ENCODE measurements at regions not wholly inside any gene's neighbourhood (a gene's known extent, or its start where the extent isn't known, plus 50 kb on each side); places are given as distances from the start of the nearest gene placed in this dataset.

DNA sequence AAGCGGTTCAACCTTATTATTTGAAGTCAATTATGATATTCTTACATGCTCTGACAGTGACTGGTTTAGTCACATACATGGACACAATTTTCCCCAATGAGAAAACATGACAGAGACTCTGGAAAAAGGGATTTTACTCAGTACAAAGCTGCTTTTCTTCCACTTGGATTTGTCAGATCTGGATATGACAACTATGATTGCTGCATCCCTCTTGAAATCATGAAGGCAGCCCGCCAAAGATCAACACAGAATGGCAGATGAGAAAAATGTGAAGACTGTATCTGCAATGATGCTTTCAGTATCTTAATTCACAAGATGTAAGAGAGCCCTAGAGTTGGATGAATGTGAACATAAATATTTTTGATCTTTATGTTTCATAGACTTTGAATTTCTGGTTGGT is 439.6 kb downstream of the CDH8 start:
- Histone ChIP-seq H3K36me3 (ENCODE audit: control insufficient read depth in 2 of 2, insufficient read depth in 2 of 2, low read length in 2 of 2) (no peaks in the 10 kb centered on the region), H3K27ac (ENCODE audit: low read depth in 2 of 2, low read length in 2 of 2) (no peak overlapping the region), H3K4me3 (ENCODE audit: low read length in 2 of 2) (no peak overlapping the region), H3K4me1 (ENCODE audit: control insufficient read depth in 2 of 2, insufficient read depth in 2 of 2, low read length in 2 of 2) (no peaks in the 10 kb centered on the region), H3K27me3 (ENCODE audit: control insufficient read depth in 2 of 2, insufficient read depth in 2 of 2, low read length in 2 of 2) (no peaks in the 10 kb centered on the region), H3K9ac (ENCODE audit: low read depth in 1 of 2, low read length in 2 of 2) (no peak overlapping the region), H3K9me3 (ENCODE audit: control insufficient read depth in 2 of 2, low read length in 2 of 2) (peaks cover 5 to 7% of the 10 kb centered on the region in 2 donors)

- H3K4me3 ChIP-seq (ENCODE audit: low read length in 2 of 2): no peak overlapping the region
- no peak overlapping the region for H3K27ac ChIP-seq (ENCODE audit: low read depth in 2 of 2, low read length in 2 of 2)
- H3K4me1 ChIP-seq (ENCODE audit: control insufficient read depth in 2 of 2, insufficient read depth in 2 of 2, low read length in 2 of 2): no peaks in the 10 kb centered on the region
- no peaks in the 10 kb centered on the region for H3K36me3 ChIP-seq (ENCODE audit: control insufficient read depth in 2 of 2, insufficient read depth in 2 of 2, low read length in 2 of 2)
- H3K9ac ChIP-seq (ENCODE audit: low read depth in 1 of 2, low read length in 2 of 2): no peak overlapping the region
- H3K27me3 ChIP-seq (ENCODE audit: control insufficient read depth in 2 of 2, insufficient read depth in 2 of 2, low read length in 2 of 2): no peaks in the 10 kb centered on the region
- H3K9me3 ChIP-seq (ENCODE audit: control insufficient read depth in 2 of 2, low read length in 2 of 2): peaks cover 5 to 7% of the 10 kb centered on the region in 2 donors
Measured at GRCh38 chr16:61595605-61596004, 440.6 kb downstream of the CDH8 start.

DNA sequence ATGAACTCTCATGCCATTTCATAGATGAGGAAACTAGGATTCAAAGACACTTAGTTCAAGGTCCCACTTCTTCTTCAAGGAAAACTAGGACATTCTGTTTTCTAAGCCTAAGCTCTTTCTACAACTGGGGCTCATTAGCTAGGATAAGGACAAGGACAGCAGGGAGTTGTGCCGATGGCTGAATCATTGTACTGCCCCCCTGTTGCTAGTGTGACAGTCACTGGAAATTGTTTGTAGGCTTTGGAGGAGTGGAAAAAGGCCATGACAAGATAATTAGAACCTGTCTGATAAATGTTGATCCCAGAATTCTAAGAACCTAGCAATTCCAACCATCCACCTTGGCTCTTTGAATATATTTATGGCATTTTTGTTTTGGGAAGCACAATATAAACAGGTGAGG is 445.7 kb downstream of the CDH8 start:
- Histone ChIP-seq H3K36me3 (ENCODE audit: control insufficient read depth in 2 of 2, insufficient read depth in 2 of 2, low read length in 2 of 2) (no peaks in the 10 kb centered on the region), H3K27me3 (ENCODE audit: control insufficient read depth in 2 of 2, insufficient read depth in 2 of 2, low read length in 2 of 2) (no peaks in the 10 kb centered on the region), H3K4me1 (ENCODE audit: control insufficient read depth in 2 of 2, insufficient read depth in 2 of 2, low read length in 2 of 2) (no peaks in the 10 kb centered on the region), H3K9me3 (ENCODE audit: control insufficient read depth in 2 of 2, low read length in 2 of 2) (peaks cover 0 to 7% of the 10 kb centered on the region in 2 donors), H3K9ac (ENCODE audit: low read depth in 1 of 2, low read length in 2 of 2) (no peak overlapping the region), H3K4me3 (ENCODE audit: low read length in 2 of 2) (no peak overlapping the region), H3K27ac (ENCODE audit: low read depth in 2 of 2, low read length in 2 of 2) (no peak overlapping the region)

DNA sequence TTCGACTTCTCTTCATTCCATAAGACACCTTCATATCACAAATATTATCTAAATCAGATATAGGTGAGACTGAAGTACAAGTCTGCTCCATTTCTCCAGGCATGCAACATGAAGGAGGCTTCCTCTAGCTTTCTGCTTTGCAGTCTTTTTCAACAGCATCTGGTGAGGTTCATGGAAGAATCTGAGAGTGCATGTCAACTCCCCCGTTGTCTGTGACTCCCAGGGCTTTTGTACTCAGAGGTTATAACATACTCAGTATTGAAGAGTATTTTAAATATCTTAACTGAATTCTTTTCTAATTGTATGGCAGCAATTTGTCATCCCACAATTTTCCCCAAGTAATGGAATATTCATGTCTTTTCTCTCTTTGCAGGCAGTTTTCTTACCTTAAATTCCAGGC is 448.7 kb downstream of the CDH8 start:
- H3K4me1 ChIP-seq (ENCODE audit: control insufficient read depth in 2 of 2, insufficient read depth in 2 of 2, low read length in 2 of 2): no peaks in the 10 kb centered on the region
- no peak overlapping the region for H3K4me3 ChIP-seq (ENCODE audit: low read length in 2 of 2)
- H3K36me3 ChIP-seq (ENCODE audit: control insufficient read depth in 2 of 2, insufficient read depth in 2 of 2, low read length in 2 of 2): no peaks in the 10 kb centered on the region
- H3K9ac ChIP-seq (ENCODE audit: low read depth in 1 of 2, low read length in 2 of 2): no peak overlapping the region
- H3K27ac ChIP-seq (ENCODE audit: low read depth in 2 of 2, low read length in 2 of 2): no peak overlapping the region
- H3K9me3 ChIP-seq (ENCODE audit: control insufficient read depth in 2 of 2, low read length in 2 of 2): peaks cover 0 to 2% of the 10 kb centered on the region in 2 donors
- H3K27me3 ChIP-seq (ENCODE audit: control insufficient read depth in 2 of 2, insufficient read depth in 2 of 2, low read length in 2 of 2): no peaks in the 10 kb centered on the region

DNA sequence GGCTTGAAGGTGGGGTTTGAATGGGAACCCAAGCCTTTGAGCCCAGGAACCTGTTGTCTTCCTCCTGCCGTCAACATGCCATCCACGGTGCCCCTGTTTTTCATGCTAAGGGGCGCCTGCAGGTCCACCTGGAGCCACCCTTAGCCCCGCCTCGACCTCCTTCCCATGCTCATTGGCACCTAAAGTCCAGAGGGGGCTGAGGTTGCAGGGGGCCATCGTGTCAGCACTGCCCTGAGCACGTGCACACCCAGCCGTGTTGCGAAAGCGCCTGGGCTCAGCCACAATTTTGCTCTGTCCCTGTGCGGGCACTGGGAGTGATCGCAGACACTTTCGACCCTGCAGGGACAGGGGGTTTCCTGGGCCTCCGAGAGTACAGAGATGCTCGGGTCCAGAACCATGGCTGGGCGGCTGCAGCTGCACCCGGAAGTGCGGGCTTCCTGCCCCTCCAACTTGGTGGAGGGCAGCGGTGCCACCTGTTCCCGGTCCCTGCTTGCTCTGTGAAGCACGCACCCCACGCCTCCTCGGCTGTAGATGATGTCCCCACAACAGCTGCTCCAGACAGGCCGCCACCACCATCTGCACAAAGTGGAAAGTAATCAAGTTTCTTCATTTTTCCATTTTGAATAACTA is 454.7 kb downstream of the CDH8 start:
- H3K4me1 ChIP-seq (ENCODE audit: control insufficient read depth in 2 of 2, insufficient read depth in 2 of 2, low read length in 2 of 2): no peaks in the 10 kb centered on the region
- no peak overlapping the region for H3K27ac ChIP-seq (ENCODE audit: low read depth in 2 of 2, low read length in 2 of 2)

DNA sequence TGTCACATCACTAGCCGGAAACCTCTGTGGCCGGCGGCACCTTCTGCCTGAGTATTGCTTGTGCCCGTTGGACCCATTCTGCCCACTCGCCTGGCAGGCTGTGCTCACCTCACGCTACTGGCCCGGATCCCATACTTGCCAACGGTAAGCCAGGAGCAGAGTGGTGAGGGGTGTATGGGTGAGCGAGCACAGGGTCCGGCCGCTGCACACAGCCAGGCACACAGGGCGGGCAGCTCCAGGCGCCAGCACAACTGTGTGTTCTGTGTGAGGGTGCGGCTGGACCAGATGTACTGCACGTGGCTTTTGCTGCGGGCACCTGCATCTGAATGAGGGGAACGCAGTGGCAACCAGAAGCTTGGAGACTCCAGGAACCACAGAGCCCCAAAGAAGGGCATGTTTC is 455.7 kb downstream of the CDH8 start:
- H3K27me3 ChIP-seq (ENCODE audit: control insufficient read depth in 2 of 2, insufficient read depth in 2 of 2, low read length in 2 of 2): no peaks in the 10 kb centered on the region
- no peak overlapping the region for H3K9ac ChIP-seq (ENCODE audit: low read depth in 1 of 2, low read length in 2 of 2)
- H3K4me3 ChIP-seq (ENCODE audit: low read length in 2 of 2): no peak overlapping the region
- no peaks in the 10 kb centered on the region for H3K36me3 ChIP-seq (ENCODE audit: control insufficient read depth in 2 of 2, insufficient read depth in 2 of 2, low read length in 2 of 2)
- no peaks in the 10 kb centered on the region for H3K9me3 ChIP-seq (ENCODE audit: control insufficient read depth in 2 of 2, low read length in 2 of 2)
- no peak overlapping the region for H3K27ac ChIP-seq (ENCODE audit: low read depth in 2 of 2, low read length in 2 of 2)
- H3K4me1 ChIP-seq (ENCODE audit: control insufficient read depth in 2 of 2, insufficient read depth in 2 of 2, low read length in 2 of 2): no peaks in the 10 kb centered on the region

More for the DNA sequence above, 454.7 kb downstream of the CDH8 start:
- no peaks in the 10 kb centered on the region for H3K27me3 ChIP-seq (ENCODE audit: control insufficient read depth in 2 of 2, insufficient read depth in 2 of 2, low read length in 2 of 2)
- H3K4me3 ChIP-seq (ENCODE audit: low read length in 2 of 2): no peak overlapping the region
- H3K9me3 ChIP-seq (ENCODE audit: control insufficient read depth in 2 of 2, low read length in 2 of 2): no peaks in the 10 kb centered on the region
- H3K9ac ChIP-seq (ENCODE audit: low read depth in 1 of 2, low read length in 2 of 2): no peak overlapping the region
- H3K36me3 ChIP-seq (ENCODE audit: control insufficient read depth in 2 of 2, insufficient read depth in 2 of 2, low read length in 2 of 2): no peaks in the 10 kb centered on the region

- no peaks in the 10 kb centered on the region for H3K9me3 ChIP-seq (ENCODE audit: control insufficient read depth in 2 of 2, low read length in 2 of 2)
- no peak overlapping the region for H3K4me3 ChIP-seq (ENCODE audit: low read length in 2 of 2)
- H3K27ac ChIP-seq (ENCODE audit: low read depth in 2 of 2, low read length in 2 of 2): no peak overlapping the region
- H3K9ac ChIP-seq (ENCODE audit: low read depth in 1 of 2, low read length in 2 of 2): no peak overlapping the region
- H3K36me3 ChIP-seq (ENCODE audit: control insufficient read depth in 2 of 2, insufficient read depth in 2 of 2, low read length in 2 of 2): no peaks in the 10 kb centered on the region
- no peaks in the 10 kb centered on the region for H3K4me1 ChIP-seq (ENCODE audit: control insufficient read depth in 2 of 2, insufficient read depth in 2 of 2, low read length in 2 of 2)
- H3K27me3 ChIP-seq (ENCODE audit: control insufficient read depth in 2 of 2, insufficient read depth in 2 of 2, low read length in 2 of 2): no peaks in the 10 kb centered on the region
Measured at GRCh38 chr16:61579195-61579594, 457.0 kb downstream of the CDH8 start.

- H3K36me3 ChIP-seq (ENCODE audit: control insufficient read depth in 2 of 2, insufficient read depth in 2 of 2, low read length in 2 of 2): no peaks in the 10 kb centered on the region
- H3K27ac ChIP-seq (ENCODE audit: low read depth in 2 of 2, low read length in 2 of 2): no peak overlapping the region
- H3K9me3 ChIP-seq (ENCODE audit: control insufficient read depth in 2 of 2, low read length in 2 of 2): no peaks in the 10 kb centered on the region
- no peak overlapping the region for H3K4me3 ChIP-seq (ENCODE audit: low read length in 2 of 2)
- H3K27me3 ChIP-seq (ENCODE audit: control insufficient read depth in 2 of 2, insufficient read depth in 2 of 2, low read length in 2 of 2): no peaks in the 10 kb centered on the region
- H3K9ac ChIP-seq (ENCODE audit: low read depth in 1 of 2, low read length in 2 of 2): no peak overlapping the region
- no peaks in the 10 kb centered on the region for H3K4me1 ChIP-seq (ENCODE audit: control insufficient read depth in 2 of 2, insufficient read depth in 2 of 2, low read length in 2 of 2)
Measured at GRCh38 chr16:61576476-61576875, 459.8 kb downstream of the CDH8 start.

GRCh38 chr16:61575617-61576016 is 460.6 kb downstream of the CDH8 start:
- Histone ChIP-seq H3K4me1 (ENCODE audit: control insufficient read depth in 2 of 2, insufficient read depth in 2 of 2, low read length in 2 of 2) (no peaks in the 10 kb centered on the region), H3K27me3 (ENCODE audit: control insufficient read depth in 2 of 2, insufficient read depth in 2 of 2, low read length in 2 of 2) (no peaks in the 10 kb centered on the region), H3K4me3 (ENCODE audit: low read length in 2 of 2) (no peak overlapping the region), H3K36me3 (ENCODE audit: control insufficient read depth in 2 of 2, insufficient read depth in 2 of 2, low read length in 2 of 2) (no peaks in the 10 kb centered on the region), H3K27ac (ENCODE audit: low read depth in 2 of 2, low read length in 2 of 2) (no peak overlapping the region), H3K9me3 (ENCODE audit: control insufficient read depth in 2 of 2, low read length in 2 of 2) (no peaks in the 10 kb centered on the region), H3K9ac (ENCODE audit: low read depth in 1 of 2, low read length in 2 of 2) (no peak overlapping the region)

DNA sequence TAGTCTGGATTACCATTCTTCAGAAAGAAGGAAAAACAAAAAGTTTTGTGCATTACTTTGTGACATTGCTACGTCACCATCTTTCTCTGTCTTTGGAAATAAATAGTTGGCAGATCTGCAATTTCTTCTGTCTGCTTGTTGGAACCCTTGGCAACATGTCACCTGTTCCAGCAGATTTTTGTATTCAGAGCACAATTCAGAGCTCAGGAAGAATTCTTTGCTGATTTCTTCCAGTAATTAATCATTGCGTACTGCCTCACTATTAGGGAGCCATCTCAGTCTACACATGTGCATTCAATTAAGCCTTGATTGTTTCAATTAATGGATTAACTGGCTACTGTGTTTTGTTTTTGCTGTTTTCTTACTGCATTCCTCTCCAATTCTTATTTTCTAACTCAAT is 467.2 kb downstream of the CDH8 start:
- Histone ChIP-seq H3K27me3 (ENCODE audit: control insufficient read depth in 2 of 2, insufficient read depth in 2 of 2, low read length in 2 of 2) (no peaks in the 10 kb centered on the region), H3K4me1 (ENCODE audit: control insufficient read depth in 2 of 2, insufficient read depth in 2 of 2, low read length in 2 of 2) (no peaks in the 10 kb centered on the region), H3K27ac (ENCODE audit: low read depth in 2 of 2, low read length in 2 of 2) (no peak overlapping the region), H3K4me3 (ENCODE audit: low read length in 2 of 2) (no peak overlapping the region), H3K36me3 (ENCODE audit: control insufficient read depth in 2 of 2, insufficient read depth in 2 of 2, low read length in 2 of 2) (no peaks in the 10 kb centered on the region), H3K9me3 (ENCODE audit: control insufficient read depth in 2 of 2, low read length in 2 of 2) (no peaks in the 10 kb centered on the region), H3K9ac (ENCODE audit: low read depth in 1 of 2, low read length in 2 of 2) (no peak overlapping the region)

GRCh38 chr16:61564716-61565115 is 471.5 kb downstream of the CDH8 start:
- Histone ChIP-seq H3K36me3 (ENCODE audit: control insufficient read depth in 2 of 2, insufficient read depth in 2 of 2, low read length in 2 of 2) (no peaks in the 10 kb centered on the region), H3K27me3 (ENCODE audit: control insufficient read depth in 2 of 2, insufficient read depth in 2 of 2, low read length in 2 of 2) (no peaks in the 10 kb centered on the region), H3K9ac (ENCODE audit: low read depth in 1 of 2, low read length in 2 of 2) (no peak overlapping the region), H3K9me3 (ENCODE audit: control insufficient read depth in 2 of 2, low read length in 2 of 2) (no peaks in the 10 kb centered on the region), H3K27ac (ENCODE audit: low read depth in 2 of 2, low read length in 2 of 2) (no peak overlapping the region), H3K4me1 (ENCODE audit: control insufficient read depth in 2 of 2, insufficient read depth in 2 of 2, low read length in 2 of 2) (no peaks in the 10 kb centered on the region), H3K4me3 (ENCODE audit: low read length in 2 of 2) (no peak overlapping the region)

Measured in mucosa of rectum (tissue), 2 donors.